CD14-positive monocyte (primary cell): ENCODE measurements at regions not wholly inside any gene's neighbourhood (a gene's known extent, or its start where the extent isn't known, plus 50 kb on each side); places are given as distances from the start of the nearest gene placed in this dataset.

Experiments used
- DNase-seq, 3 donors: peaks; one replicate each; pipeline ENCODE4 v3.0.0-alpha.2; 2011 to 2022
- H2AFZ ChIP-seq: 2 replicates; pipeline ENCODE4 v1.6.0; 2012; ENCODE audit warnings: mild to moderate bottlenecking, low read depth, low read length, inconsistent platforms; ENCODE audit not compliant: insufficient read depth, poor library complexity, severe bottlenecking
- H3K27ac ChIP-seq, 2 donors: 1 replicate in 1 of 2; 2 replicates in 1 of 2; pipeline ENCODE4 v1.5.1; 2012 to 2013; ENCODE audit warnings: low read length in 2 of 2, control low read depth in 1 of 2, inconsistent platforms in 1 of 2, low read depth in 1 of 2, mild to moderate bottlenecking in 1 of 2
- H3K27me3 ChIP-seq, 2 donors: one replicate each; pipeline versions ENCODE4 v1.6.0 to v1.6.1; 2011 to 2013; ENCODE audit warnings: low read length in 2 of 2; ENCODE audit not compliant: control insufficient read depth in 2 of 2, insufficient read depth in 2 of 2
- H3K36me3 ChIP-seq, 2 donors: replicated peaks in 1 of 2; 1 replicate in 1 of 2; 2 replicates in 1 of 2; pipeline versions ENCODE4 v1.5.1 to v1.6.1; 2012 to 2013; ENCODE audit warnings: low read length in 2 of 2, control low read depth in 1 of 2, inconsistent platforms in 1 of 2, mild to moderate bottlenecking in 1 of 2; ENCODE audit not compliant: insufficient read depth in 2 of 2, control insufficient read depth in 1 of 2
- H3K4me1 ChIP-seq, 2 donors: 1 replicate in 1 of 2; 2 replicates in 1 of 2; pipeline versions ENCODE4 v1.5.1 to v1.6.1; 2012 to 2013; ENCODE audit warnings: low read length in 2 of 2, control low read depth in 1 of 2, inconsistent platforms in 1 of 2, mild to moderate bottlenecking in 1 of 2, moderate library complexity in 1 of 2; ENCODE audit not compliant: insufficient read depth in 2 of 2, control insufficient read depth in 1 of 2
- H3K4me2 ChIP-seq: replicated peaks from 2 replicates; pipeline ENCODE3; 2012; ENCODE audit warnings: low read length, moderate library complexity, mild to moderate bottlenecking; ENCODE audit not compliant: poor library complexity, severe bottlenecking; ENCODE audit errors: extremely low read depth
- H3K4me3 ChIP-seq, 3 experiments: fragments of 200-600 bp in 1 of 3; sonication (generic) in 1 of 3; replicated peaks in 1 of 3; 1 replicate in 2 of 3; 2 replicates in 1 of 3; pipeline ENCODE4 v1.5.1; 2011 to 2013; ENCODE audit warnings: low read length in 3 of 3, mild to moderate bottlenecking in 3 of 3, control low read depth in 2 of 3, low read depth in 2 of 3, inconsistent platforms in 1 of 3, moderate library complexity in 1 of 3
- H3K79me2 ChIP-seq: 2 replicates; pipeline ENCODE4 v1.6.0; 2012; ENCODE audit warnings: mild to moderate bottlenecking, control low read depth, inconsistent platforms, low read length, moderate library complexity; ENCODE audit not compliant: insufficient read depth
- H3K9ac ChIP-seq: 2 replicates; pipeline ENCODE4 v1.6.0; 2017; ENCODE audit warnings: low read length, mild to moderate bottlenecking; ENCODE audit not compliant: insufficient read depth, poor library complexity, severe bottlenecking
- H3K9me3 ChIP-seq, 2 donors: replicated peaks in 1 of 2; 1 replicate in 1 of 2; 2 replicates in 1 of 2; pipeline versions ENCODE4 v1.5.1 to v1.6.1; 2012 to 2013; ENCODE audit warnings: low read length in 2 of 2, control low read depth in 1 of 2; ENCODE audit not compliant: control insufficient read depth in 1 of 2, insufficient read depth in 1 of 2
- H4K20me1 ChIP-seq: 2 replicates; pipeline ENCODE4 v1.6.0; 2012; ENCODE audit warnings: mild to moderate bottlenecking, low read length, control low read depth, moderate library complexity; ENCODE audit not compliant: insufficient read depth
- H3K27ac Mint-ChIP-seq, 7 donors: one replicate each; pipeline ENCODE4 v1.8.0; 2020; ENCODE audit warnings: mild to moderate bottlenecking in 7 of 7, mixed read lengths in 7 of 7, moderate library complexity in 6 of 7, inconsistent platforms in 2 of 7
- H3K27me3 Mint-ChIP-seq, 3 donors: one replicate each; pipeline ENCODE4 v1.8.0; 2021 to 2022; ENCODE audit warnings: low read depth in 3 of 3, mild to moderate bottlenecking in 3 of 3, mixed read lengths in 3 of 3, moderate library complexity in 3 of 3, inconsistent platforms in 1 of 3
- H3K36me3 Mint-ChIP-seq, 2 donors: one replicate each; pipeline ENCODE4 v1.8.0; 2020; ENCODE audit warnings: mixed read lengths in 2 of 2, inconsistent platforms in 1 of 2, mild to moderate bottlenecking in 1 of 2
- H3K4me1 Mint-ChIP-seq: one replicate; pipeline ENCODE4 v1.8.0; 2020; ENCODE audit warnings: mild to moderate bottlenecking, mixed read lengths
- H3K4me3 Mint-ChIP-seq, 2 donors: one replicate each; pipeline ENCODE4 v1.8.0; 2020; ENCODE audit warnings: mild to moderate bottlenecking in 2 of 2, mixed read lengths in 2 of 2, moderate library complexity in 1 of 2
- H3K9me3 Mint-ChIP-seq, 7 donors: one replicate each; pipeline ENCODE4 v1.8.0; 2020 to 2022; ENCODE audit warnings: mixed read lengths in 7 of 7, mild to moderate bottlenecking in 6 of 7, moderate library complexity in 6 of 7, inconsistent platforms in 2 of 7
- CTCF ChIP-seq: fragments of 200-600 bp; IDR thresholded peaks from one replicate; pipeline ENCODE4 v1.8.0; 2022; ENCODE audit warnings: antibody characterized with exemption, mild to moderate bottlenecking
- whole genome bisulfite sequencing: methylation state at CpG from one replicate; pipeline ENCODE4 v1.1.5; 2013; ENCODE audit warnings: missing lambda C conversion rate; ENCODE audit not compliant: insufficient coverage; 5-methylcytosine and 5-hydroxymethylcytosine counted together
- intact Hi-C, 2 donors: fragments of 100-400 bp; cut with micrococcal nuclease; formaldehyde crosslinking; loops; one replicate each; pipeline versions ENCODE4 v1.15.0 to v1.15.1; 2023

DNA sequence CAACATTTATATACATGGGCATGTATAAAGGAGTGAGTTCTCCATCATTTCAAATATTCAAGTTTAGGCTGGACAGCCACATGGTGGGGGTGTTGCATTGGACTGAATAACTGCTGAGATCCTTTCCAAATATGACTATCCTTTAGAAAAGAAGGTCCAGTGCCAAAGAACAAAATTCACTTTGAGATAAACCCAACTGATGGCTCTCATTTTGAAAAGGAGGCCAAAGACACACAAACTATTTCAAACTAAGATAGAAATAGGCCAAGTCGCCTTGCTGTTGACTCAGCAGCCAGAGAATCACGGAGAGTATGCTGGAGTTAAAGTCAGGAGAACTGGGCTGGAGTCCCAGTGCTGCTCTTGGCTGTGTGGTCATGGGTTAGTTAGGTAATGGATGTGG, 204.5 kb upstream of the LRATD1 start:
- Histone ChIP-seq H4K20me1 (no peaks in the 10 kb centered on the region), H3K9me3 (peaks cover 3 to 7% of the 10 kb centered on the region in 2 donors), H3K27ac (no peak overlapping the region), H3K79me2 (no peaks in the 10 kb centered on the region), H3K36me3 (no peaks in the 10 kb centered on the region), H2AFZ (no peak overlapping the region), H3K4me1 (no peaks in the 10 kb centered on the region), H3K27me3 (no peaks in the 10 kb centered on the region), H3K9ac (no peak overlapping the region), H3K4me3 (no peak overlapping the region), H3K4me2 (no peak overlapping the region)
- H3K4me1 Mint-ChIP-seq = no peaks in the 10 kb centered on the region
- no peak for TF ChIP-seq CTCF
- H3K9me3 Mint-ChIP-seq = peaks cover 0 to 14% (median 5%) of the 10 kb centered on the region in 7 donors
- no peaks in the 10 kb centered on the region for H3K36me3 Mint-ChIP-seq
- intact Hi-C loops = no loop called here
- H3K27me3 Mint-ChIP-seq = no peaks in the 10 kb centered on the region
- H3K27ac Mint-ChIP-seq = no peak overlapping the region
- no peak overlapping the region for H3K4me3 Mint-ChIP-seq
- WGBS = 73% methylated on average over 2 of the region's 2 CpGs
- DNase-seq = no peak

- Histone ChIP-seq H3K79me2 (no peaks in the 10 kb centered on the region), H2AFZ (no peak overlapping the region), H3K36me3 (no peaks in the 10 kb centered on the region), H3K27ac (no peak overlapping the region), H4K20me1 (no peaks in the 10 kb centered on the region), H3K27me3 (no peaks in the 10 kb centered on the region), H3K9ac (no peak overlapping the region), H3K9me3 (peaks cover 20 to 23% of the 10 kb centered on the region in 2 donors), H3K4me3 (no peak overlapping the region), H3K4me2 (no peak overlapping the region), H3K4me1 (no peaks in the 10 kb centered on the region)
- intact Hi-C loops = no loop called here
- WGBS = 96% methylated on average over 5 of the region's 5 CpGs
- no peak for TF ChIP-seq CTCF
- no peak overlapping the region for H3K4me3 Mint-ChIP-seq
- H3K36me3 Mint-ChIP-seq = no peaks in the 10 kb centered on the region
- H3K4me1 Mint-ChIP-seq = no peaks in the 10 kb centered on the region
- H3K27ac Mint-ChIP-seq = no peak overlapping the region
- peaks cover 4 to 14% (median 12%) of the 10 kb centered on the region in 7 donors for H3K9me3 Mint-ChIP-seq
- H3K27me3 Mint-ChIP-seq = no peaks in the 10 kb centered on the region
- no peak for DNase-seq
Observed at GRCh38 chr2:14433946-14434495, 198.5 kb upstream of the LRATD1 start.
